Effector CD4-positive, alpha-beta T cell (primary cell): ENCODE measurements at regions not wholly inside any gene's neighbourhood (a gene's known extent, or its start where the extent isn't known, plus 50 kb on each side); places are given as distances from the start of the nearest gene placed in this dataset.
"Not testable (repeated sequence)": the region's sequence is repeated elsewhere in the genome, so short reads cannot be mapped to it uniquely, and the experiment has no call there.

ENCODE experiments used
- DNase-seq: peaks from one replicate; pipeline ENCODE4 v3.0.0-alpha.2; 2020

- no peak for DNase-seq
Observed at GRCh38 chr2:2788076-2788475, 457.0 kb upstream of the MYT1L start.

GRCh38 chr2:2787301-2787907 is 456.3 kb upstream of the MYT1L start:
- DNase-seq: no peak

- DNase-seq: no peak
Observed at GRCh38 chr2:2782007-2782406, 450.9 kb upstream of the MYT1L start.

GRCh38 chr2:2779727-2780126 is 448.7 kb upstream of the MYT1L start:
- DNase-seq: no peak

DNA sequence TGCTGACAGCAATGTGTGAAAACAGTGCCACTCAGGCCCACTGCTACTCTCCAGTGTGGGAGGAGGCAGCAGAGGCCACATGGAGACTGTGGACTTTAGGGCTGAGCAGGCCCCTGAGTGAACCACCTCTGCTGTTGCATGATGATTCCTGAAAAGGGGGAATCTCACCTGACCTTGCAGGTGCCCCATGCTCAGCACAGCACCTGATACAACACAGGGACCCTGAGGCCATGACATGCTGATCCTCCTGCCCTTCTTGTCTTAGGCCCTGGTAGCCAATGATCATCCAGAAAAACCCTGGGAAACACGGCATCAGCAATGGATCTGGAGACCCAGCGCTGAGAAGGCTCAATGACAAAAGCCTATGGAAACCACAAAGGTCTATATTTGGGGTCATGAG is 446.8 kb upstream of the MYT1L start:
- DNase-seq: no peak

GRCh38 chr2:2777213-2777612 is 446.1 kb upstream of the MYT1L start:
- DNase-seq: no peak

GRCh38 chr2:2775018-2775417 is 443.9 kb upstream of the MYT1L start:
- no peak for DNase-seq

GRCh38 chr2:2773692-2774091 is 442.6 kb upstream of the MYT1L start:
- no peak for DNase-seq

DNA sequence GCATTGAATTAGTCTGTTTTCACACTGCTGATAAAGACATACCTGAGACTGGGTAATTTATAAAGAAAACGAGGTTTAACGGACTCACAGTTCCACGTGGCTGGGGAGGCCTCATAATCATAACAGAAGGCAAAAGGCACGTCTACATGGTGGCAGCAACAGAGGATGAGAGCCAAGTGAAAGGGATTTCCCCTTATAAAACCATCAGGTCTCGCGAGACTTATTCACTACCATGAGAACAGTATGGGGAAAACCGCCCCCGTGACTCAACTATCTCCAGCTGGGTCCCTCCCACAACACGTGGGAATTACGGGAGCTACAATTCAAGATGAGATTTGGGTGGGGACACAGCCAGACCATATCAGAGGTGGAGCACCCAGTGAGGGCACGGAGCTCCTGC is 442.0 kb upstream of the MYT1L start:
- not testable (repeated sequence) for DNase-seq

DNA sequence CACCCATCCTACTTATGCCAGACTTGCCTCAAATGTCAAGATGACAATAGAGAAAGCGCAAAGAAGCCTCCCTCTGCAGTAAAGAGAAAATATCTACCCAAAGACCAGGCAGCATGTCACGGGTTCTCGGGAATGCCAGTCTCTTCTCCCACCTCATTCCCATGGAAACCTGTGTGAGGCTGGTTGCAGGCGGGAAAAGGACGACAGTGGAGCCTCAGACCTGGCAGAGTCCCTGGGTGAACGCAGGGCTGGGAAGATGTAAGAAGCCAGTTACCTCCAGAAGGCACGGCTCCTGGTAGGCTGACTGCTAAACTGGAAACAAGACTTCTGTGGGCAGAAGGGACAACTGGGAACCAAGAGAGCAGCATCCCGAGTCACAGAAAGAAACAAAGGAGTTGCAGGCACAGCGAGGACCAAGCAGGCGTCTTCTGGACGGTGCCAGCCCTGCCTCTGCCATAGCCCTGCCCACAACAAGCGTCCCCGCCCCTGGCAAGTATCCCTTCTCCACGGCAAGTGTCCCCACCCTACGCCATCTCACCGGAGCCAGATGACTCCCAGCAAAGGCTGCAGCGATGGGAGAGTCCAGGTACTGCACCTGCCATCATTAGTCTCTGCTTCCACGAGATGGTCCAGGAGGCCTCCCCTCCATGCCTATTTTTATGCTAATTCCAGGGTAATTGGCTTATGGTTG is 440.8 kb upstream of the MYT1L start:
- no peak for DNase-seq

DNA sequence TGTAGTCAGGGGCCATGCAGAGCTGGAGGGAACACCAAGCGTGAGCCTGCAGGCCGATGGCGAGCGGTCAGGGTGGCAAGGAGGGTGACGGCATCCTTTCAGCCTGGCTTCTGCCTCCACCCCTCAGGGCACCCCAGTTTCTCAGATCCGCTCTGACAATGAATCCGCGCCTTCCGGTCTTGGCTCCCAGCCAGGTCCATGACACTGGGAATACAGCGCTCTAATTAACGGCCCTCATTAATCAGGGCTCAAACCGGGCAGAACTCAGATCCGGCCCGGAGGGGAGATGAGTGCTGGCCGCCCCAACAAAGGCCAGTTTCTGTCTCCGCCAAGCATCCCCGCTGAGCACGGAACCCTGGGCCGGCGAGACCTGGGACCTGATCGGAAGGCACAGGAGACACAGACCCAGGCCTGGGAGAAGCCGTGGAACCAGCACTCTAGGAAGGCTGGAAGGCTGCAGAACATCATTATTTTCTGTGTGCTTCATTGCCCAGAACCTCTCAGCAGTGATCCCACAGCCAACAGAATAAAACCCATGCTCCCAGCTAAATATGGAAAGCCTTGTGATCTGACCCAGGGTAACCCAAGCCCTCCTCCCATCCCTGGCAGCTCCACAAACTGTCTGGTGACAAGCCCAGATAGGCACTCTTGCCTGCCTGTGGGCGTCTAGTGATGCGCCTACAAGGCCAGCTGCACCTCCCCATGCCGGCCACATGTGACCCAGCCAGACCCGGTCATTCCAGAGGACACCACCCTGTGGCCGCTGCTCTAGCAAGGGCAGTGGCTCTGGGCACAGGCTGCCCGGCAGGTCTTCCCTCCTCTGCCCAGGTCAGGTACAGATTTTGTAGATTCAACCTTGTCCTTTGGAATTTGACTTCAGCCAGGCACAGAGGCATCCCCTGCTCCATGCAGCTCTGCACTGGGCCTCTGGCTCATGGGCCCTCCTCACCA is 438.7 kb upstream of the MYT1L start:
- no peak for DNase-seq

DNA sequence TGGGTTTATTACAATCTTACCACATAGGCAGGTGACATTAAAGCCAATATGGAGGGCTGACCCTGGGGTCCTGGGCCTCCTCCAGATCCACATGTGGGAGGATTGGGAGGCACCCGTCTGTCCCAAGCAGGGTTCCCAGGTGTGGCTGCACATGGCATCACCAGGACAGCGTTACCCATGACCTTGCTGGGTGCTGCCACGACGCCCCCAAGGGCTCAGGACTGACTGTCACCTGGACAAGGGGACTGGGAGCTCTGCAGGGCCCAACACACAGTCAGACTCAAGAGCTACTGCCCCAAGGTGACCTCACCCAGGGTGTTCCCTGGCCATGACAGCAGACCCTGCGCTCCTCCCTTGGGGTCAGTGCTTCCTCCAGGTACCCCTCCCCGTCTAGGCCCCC is 437.4 kb upstream of the MYT1L start:
- no peak for DNase-seq

DNA sequence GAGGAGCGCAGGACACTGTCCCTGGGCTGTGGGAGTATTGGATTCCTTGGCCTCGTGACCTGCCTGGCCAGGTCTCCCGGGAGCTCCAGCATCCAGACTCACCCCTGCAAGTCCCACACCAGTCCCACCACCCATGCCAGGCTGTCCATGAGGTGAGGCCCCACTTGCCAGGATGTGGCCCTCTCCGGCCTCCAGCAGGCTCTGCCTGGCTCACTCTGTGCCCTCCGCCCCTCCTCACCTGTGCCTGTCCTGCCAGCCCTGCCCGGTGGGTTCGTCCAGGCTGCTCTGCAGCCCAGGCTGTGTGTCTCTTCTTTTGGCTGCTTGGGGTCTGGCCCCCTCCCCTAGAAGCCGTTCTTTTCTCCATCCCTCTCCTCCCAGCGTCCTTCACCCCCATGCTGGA is 436.8 kb upstream of the MYT1L start:
- DNase-seq: no peak

GRCh38 chr2:2765839-2766495 is 434.9 kb upstream of the MYT1L start:
- no peak for DNase-seq

GRCh38 chr2:2765176-2765800 is 434.2 kb upstream of the MYT1L start:
- DNase-seq: no peak

GRCh38 chr2:2764739-2765138 is 433.7 kb upstream of the MYT1L start:
- DNase-seq: no peak

DNA sequence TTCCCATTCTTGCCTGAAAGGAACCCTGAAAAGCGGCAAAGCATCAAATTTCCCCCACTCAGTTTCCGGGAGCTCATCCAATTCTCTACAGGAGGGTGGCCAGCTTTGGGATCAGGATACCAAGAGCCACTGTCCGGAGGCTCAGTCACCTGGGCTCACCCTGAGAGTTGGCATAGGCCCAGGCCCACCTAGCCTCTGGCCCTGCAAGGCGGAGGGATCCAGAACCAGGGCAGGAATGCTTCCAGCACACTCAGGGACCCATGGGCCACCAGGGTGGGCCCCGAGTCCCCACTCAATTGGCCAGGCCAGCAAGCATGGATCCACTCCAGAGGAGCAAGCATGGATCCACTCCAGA is 432.9 kb upstream of the MYT1L start:
- DNase-seq: no peak

DNA sequence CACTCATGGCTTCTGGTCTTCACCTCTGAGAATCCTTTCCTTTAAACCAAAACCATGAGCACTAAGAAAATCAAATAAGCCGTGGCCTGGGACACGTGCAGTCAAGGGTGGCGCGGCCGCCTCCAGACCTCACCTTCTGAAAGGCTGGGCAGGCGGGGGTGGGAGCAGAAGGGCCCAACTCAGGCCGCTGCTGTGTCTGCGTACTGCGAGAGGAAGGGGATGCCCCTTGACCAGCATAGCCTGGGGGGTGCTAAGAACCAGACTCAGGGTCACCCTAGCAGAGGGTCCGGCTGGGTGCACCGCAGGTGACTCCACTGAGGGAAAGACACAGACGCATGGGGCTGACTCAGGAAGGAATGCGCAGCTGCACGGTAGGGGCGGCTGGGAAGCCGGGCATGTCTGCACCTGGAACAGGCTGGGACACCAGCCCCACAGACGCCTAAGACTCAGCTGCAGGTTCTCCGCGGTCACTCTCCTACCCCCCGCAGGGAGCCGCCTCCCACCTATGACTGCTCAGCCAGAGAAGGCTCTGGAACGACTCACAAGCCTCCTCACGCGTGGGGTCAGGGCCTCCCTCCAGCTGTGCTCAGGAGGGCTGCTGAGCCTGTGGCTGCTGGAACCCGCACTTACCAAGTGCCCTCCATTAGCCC is 432.4 kb upstream of the MYT1L start:
- no peak for DNase-seq

- no peak for DNase-seq
Observed at GRCh38 chr2:2762913-2763312, 431.8 kb upstream of the MYT1L start.

- DNase-seq: no peak
Observed at GRCh38 chr2:2762166-2762908, 431.3 kb upstream of the MYT1L start.

GRCh38 chr2:2758793-2759367 is 427.8 kb upstream of the MYT1L start:
- DNase-seq: no peak
